ENCODE measurements at regions not wholly inside any gene's neighbourhood (a gene's known extent, or its start where the extent isn't known, plus 50 kb on each side); places are given as distances from the start of the nearest gene placed in this dataset.
"Not testable (repeated sequence)": the region's sequence is repeated elsewhere in the genome, so short reads cannot be mapped to it uniquely, and the experiment has no call there.

DNA sequence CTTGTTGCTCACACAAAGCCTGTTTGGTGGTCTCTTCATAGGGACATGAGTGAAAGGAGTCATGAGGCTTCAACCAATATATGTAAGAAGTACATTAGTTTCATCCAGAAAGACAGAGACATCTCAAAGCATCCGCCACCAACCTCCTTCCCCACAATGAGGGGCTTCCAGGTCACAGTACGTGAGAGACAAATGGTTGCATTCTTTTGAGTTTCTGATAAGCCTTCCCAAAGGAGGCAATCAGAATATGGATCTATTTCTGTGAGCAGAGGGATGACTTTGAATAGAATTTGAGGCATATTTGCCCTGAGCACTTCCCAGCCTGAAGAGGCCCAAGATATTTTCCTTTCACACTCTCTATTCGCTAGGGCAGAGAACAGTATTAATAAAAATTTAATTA, 931.1 kb downstream of the FAM181B start:
- DNase-seq (ENCODE audit: extremely low read depth in 1 of 2, low read depth in 1 of 2) = no peak

DNA sequence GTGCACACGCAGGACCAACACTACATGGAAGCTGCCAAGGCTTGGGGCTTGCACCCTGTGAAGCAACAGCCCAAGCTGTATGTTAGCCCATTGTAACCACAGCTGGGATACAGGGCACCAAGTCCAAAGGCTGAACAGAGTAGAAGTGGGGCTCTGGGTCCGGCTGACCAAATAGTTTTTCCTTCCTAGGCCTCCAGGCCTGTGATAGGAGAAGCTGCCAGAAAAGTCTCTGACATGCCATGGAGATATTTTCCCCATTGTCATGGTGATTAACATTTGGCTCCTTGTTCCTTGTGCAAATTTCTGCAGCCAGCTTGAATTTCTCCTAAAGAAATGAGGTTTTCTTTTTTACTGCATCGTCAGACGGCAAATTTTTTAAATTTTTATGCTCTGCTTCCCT, 941.2 kb downstream of the FAM181B start:
- no peak for DNase-seq (ENCODE audit: extremely low read depth in 1 of 2, low read depth in 1 of 2)

- DNase-seq (ENCODE audit: extremely low read depth in 1 of 2, low read depth in 1 of 2) = no peak
These were observed 946.0 kb downstream of the FAM181B start for GRCh38 chr11:81787584-81788049.

GRCh38 chr11:81772166-81772565, 961.5 kb downstream of the FAM181B start:
- DNase-seq (ENCODE audit: extremely low read depth in 1 of 2, low read depth in 1 of 2) = no peak

DNA sequence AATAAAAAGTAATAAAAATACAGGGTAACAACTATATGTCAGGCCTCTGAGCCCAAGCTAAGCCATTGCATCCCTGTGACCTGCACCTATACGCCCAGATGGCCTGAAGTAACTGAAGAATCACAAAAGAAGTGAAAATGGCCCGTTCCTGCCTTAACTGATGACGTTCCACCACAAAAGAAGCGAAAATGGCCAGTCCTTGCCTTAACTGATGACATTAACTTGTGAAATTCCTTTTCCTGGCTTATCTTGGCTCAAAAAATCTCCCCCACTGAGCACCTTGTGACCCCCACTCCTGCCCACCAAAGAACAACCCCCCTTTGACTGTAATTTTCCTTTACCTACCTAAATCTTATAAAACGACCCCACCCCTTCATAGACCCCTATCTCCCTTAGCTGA, 963.8 kb downstream of the FAM181B start:
- DNase-seq (ENCODE audit: extremely low read depth in 1 of 2, low read depth in 1 of 2) = not testable (repeated sequence)

- no peak for DNase-seq (ENCODE audit: extremely low read depth in 1 of 2, low read depth in 1 of 2)
These were observed 976.6 kb downstream of the FAM181B start for GRCh38 chr11:81756864-81757595.

- DNase-seq (ENCODE audit: extremely low read depth in 1 of 2, low read depth in 1 of 2) = no peak
These were observed 984.4 kb downstream of the FAM181B start for GRCh38 chr11:81749245-81749644.

DNA sequence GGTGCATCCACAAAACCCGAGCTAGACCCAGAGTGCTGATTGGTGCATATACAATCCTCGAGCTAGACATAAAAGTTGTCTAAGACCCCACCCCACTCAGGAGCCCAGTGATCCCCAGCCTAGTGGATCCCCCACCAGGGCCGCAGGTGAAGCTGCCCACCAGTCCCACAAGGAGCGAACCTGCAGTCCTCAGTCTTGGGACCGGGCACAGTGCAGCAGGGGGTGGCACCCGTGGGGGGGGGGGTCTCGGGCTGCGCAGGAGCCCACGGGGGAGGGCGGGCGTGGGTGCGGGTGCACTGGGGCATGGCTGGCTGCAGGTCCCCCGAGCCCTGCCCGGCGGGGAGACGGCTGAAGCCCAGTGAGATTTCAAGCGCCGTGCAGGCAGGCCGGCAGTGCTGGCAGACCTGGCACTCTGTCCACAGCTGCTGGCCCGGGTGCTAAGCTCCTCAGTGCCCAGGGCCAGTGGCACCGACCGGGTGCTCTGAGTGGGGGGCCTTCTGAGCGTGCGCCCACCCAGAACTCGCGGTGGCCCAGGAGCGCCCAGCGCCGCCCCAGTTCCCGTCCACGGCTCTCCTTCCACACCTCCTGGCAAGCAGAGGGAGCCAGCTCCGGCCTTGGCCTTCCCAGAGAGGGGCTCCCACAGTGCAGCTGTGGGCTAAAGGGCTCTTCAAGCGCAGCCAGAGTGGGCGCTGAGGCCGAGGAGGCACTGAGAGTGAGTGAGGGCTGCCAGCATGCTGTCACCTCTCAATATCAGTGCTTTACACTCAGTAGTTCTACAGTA, 989.1 kb downstream of the FAM181B start:
- DNase-seq (ENCODE audit: extremely low read depth in 1 of 2, low read depth in 1 of 2) = no peak

GRCh38 chr11:81725701-81726100, 1008.0 kb downstream of the FAM181B start:
- no peak for DNase-seq (ENCODE audit: extremely low read depth in 1 of 2, low read depth in 1 of 2)

DNA sequence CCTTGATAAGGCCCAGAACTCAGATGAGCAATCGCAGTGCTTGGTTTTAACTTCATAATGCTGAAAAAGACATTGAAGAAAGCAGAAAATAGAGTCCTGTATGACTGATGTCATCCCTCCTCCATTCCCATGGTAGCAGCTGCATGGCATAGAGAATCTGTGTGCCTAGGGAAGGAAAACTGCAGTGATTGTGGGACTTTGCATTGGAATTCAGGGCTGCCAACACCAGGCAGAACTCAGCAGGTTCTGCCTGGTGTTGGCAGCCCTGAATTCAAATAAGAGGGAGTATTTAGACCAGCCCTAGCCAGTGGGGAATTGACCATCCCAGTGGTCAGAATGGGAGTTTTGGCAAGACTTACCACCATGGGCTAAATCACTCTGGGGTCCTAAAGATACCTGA, 1016.0 kb downstream of the FAM181B start:
- no peak for DNase-seq (ENCODE audit: extremely low read depth in 1 of 2, low read depth in 1 of 2)

GRCh38 chr11:81707881-81708280, 1025.8 kb downstream of the FAM181B start:
- DNase-seq (ENCODE audit: extremely low read depth in 1 of 2, low read depth in 1 of 2) = no peak

- DNase-seq (ENCODE audit: extremely low read depth in 1 of 2, low read depth in 1 of 2) = no peak
These were observed 1028.4 kb downstream of the FAM181B start for GRCh38 chr11:81705283-81705682.

DNA sequence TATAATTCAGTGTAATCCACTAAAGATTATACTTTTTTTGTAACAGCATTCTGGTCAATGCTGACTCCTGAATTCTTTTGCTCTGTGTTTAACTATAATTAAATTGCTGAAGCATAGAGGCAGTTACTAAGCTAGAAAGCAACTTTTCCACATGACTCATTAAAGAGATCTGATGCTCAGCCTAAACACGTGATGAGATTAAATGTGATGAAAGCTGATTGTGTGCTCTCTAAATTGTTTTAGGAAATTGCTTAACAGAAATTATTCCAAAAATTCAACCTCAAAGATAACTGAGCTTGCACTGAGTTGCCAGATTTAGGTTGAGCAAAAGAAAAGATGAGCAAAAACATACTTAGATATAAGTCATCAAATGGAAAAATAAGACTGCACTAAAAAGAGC, 1033.6 kb downstream of the FAM181B start:
- no peak for DNase-seq (ENCODE audit: extremely low read depth in 1 of 2, low read depth in 1 of 2)

DNA sequence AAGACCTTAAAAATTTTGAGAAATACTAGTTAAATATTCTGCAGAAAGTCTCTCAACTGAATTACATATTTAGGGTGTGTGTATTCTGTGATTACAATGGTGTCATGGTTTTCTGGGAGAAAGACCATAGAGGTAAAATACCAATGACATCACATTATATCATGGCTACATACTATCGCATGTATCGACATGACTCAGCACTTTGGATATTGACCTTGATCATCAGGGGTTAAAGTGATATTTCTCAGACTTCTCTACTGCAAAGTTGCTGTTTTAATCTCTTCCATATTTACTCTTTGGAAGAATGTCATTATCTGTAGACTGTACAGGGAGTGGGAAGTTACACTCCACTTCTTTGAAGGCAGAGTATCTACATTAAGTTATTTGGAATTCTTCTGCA, 1046.6 kb downstream of the FAM181B start:
- DNase-seq (ENCODE audit: extremely low read depth in 1 of 2, low read depth in 1 of 2) = no peak

- DNase-seq (ENCODE audit: extremely low read depth in 1 of 2, low read depth in 1 of 2) = no peak
These were observed 1059.5 kb downstream of the FAM181B start for GRCh38 chr11:81674211-81674610.

DNA sequence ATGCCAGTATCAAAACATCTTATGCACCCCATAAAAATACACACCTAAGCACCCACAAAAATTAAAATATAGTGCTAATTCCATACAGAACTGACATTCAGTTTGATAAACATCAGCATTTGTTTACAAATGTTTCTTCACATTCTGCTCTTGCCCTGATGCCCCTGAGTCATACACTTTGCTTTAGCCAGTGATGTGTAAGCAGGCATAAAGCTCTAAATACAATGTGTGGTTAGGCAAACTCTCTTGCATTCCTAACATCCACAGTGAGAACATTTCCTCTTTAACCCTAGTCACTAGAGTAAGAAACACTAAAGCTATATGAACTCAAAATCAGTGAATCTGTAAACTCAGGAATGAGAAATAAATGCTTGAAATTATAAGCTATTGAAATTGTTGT, 1060.7 kb downstream of the FAM181B start:
- no peak for DNase-seq (ENCODE audit: extremely low read depth in 1 of 2, low read depth in 1 of 2)

- DNase-seq (ENCODE audit: extremely low read depth in 1 of 2, low read depth in 1 of 2) = no peak
These were observed 1063.6 kb downstream of the FAM181B start for GRCh38 chr11:81669935-81670543.

- no peak for DNase-seq (ENCODE audit: extremely low read depth in 1 of 2, low read depth in 1 of 2)
These were observed 1074.9 kb downstream of the FAM181B start for GRCh38 chr11:81658722-81659121.

- no peak for DNase-seq (ENCODE audit: extremely low read depth in 1 of 2, low read depth in 1 of 2)
These were observed 1078.3 kb downstream of the FAM181B start for GRCh38 chr11:81655351-81655750.

GRCh38 chr11:81647374-81647773, 1086.3 kb downstream of the FAM181B start:
- DNase-seq (ENCODE audit: extremely low read depth in 1 of 2, low read depth in 1 of 2) = no peak

DNA sequence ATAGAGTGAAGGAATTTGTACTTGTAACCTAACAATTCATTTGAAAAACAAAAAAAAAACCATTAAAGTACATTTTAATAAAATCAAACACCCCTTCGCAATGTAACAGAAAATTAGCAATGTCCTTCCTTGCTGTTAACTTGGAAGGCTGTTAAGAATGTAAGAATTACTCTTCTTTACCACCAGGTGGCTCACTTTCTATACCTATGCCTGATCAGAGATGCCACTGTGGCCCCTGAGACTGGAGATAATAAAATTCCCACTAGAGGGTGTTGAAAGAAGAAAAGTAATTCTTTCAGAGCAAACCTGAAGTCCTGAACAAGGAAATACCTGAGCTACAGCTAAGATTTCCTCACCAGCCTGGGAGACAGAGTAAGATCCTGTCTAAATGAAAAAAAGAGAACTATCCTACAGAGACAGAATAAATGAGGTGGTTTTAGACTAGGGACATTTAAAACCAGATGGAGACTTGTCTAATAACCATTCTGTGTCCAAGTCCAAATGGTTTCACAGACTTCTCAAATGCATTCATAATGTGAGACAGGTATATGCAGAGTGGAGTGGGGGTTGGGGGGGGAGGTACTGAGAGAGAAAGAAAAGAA, 1089.3 kb downstream of the FAM181B start:
- DNase-seq (ENCODE audit: extremely low read depth in 1 of 2, low read depth in 1 of 2) = no peak

Data from activated CD8-positive, alpha-beta memory T cell treated with anti-CD3 and anti-CD28 coated beads for 1 hour (primary cell).